Stimulated activated CD4-positive, alpha-beta T cell treated with anti-CD3 and anti-CD28 coated beads, Interleukin-4, amount 100 ng/mL, for 4 hours (primary cell): ENCODE measurements at regions not wholly inside any gene's neighbourhood (a gene's known extent, or its start where the extent isn't known, plus 50 kb on each side); places are given as distances from the start of the nearest gene placed in this dataset.
"Not testable (repeated sequence)": the region's sequence is repeated elsewhere in the genome, so short reads cannot be mapped to it uniquely, and the experiment has no call there.

Source experiments
- DNase-seq, 2 experiments: peaks; one replicate each; pipeline ENCODE4 v3.0.0-alpha.2; 2020

DNA sequence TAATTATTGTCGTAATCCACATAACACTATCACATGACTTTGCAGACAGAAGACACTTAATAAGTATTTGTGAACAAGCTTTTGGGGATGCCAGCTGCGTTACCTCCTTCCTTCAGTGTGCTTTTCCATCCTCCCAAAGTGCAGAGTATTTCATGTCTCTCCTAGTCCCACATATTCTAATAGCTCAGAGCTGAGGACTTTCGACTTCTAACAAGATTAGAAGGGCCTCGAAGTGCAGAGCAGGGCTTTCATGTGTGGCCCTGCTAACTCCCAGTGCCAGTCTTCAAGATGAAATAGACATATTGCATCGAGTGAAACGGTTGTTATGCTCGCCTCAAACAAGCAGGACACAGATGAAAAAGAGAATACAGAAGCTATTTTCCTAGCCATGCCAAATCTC is 125.7 kb upstream of the RNF32 start:
- DNase-seq: no peak

GRCh38 chr7:156511426-156511825 is 129.1 kb upstream of the RNF32 start:
- no peak for DNase-seq

DNA sequence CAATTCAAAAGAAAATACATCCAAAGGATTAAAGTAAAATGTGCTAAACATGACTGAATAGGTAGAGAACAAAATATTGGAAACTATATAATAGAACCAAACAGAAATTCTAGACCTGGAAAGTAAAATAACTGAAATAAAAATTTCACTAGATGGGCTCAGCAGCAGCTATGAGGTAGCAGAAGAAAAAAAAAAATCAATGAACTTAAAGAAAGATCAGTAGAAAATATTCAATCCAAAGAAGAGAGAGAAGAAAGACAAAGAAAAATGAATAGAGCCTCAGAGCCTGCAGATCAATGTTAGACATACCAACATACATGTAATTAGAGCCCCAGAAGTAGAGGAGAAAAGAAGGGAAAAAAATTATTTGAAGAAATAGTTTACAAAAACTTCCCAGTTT is 129.6 kb upstream of the RNF32 start:
- DNase-seq: no peak

DNA sequence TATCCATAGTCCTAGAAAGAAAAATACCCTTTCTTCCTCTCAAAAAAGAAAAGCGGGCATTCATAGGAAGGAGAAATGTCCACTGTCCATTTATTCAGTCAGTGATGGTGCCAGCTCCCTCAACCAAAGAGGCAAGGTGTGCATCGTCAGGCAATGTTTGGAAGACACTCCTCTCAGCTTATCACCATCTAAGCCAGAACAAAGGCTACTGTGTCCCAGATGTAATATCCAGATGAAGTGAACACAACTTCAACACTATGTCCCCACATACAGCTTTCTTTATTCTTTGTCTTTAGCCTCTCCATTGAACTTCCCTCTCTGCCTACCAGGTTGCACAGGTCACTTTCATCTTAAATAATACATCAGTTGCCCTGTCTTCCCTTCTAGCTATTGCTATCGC is 131.4 kb upstream of the RNF32 start:
- no peak for DNase-seq

- no peak for DNase-seq
Observed at GRCh38 chr7:156505876-156506275, 134.7 kb upstream of the RNF32 start.

GRCh38 chr7:156504687-156505545 is 135.7 kb upstream of the RNF32 start:
- DNase-seq: no peak

DNA sequence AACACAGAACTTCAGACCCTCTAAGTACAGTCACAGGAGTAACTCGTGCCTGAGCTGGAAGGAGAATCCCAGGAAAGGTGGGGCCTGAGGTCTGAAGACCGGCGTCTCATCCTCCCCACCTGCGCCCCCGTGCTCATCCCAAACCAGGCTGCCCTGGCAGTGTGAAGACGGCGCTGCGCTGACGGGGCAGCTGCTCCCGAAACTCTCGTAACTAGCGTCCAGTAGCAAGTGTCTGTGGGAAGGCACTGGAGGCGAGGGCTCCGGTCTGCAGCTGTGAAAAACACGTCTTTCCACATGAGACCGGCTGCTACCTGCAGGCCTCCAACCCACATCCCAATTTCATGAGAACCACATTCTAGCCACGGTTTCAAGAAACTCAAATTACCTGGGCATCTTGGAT is 136.6 kb upstream of the RNF32 start:
- DNase-seq: no peak

DNA sequence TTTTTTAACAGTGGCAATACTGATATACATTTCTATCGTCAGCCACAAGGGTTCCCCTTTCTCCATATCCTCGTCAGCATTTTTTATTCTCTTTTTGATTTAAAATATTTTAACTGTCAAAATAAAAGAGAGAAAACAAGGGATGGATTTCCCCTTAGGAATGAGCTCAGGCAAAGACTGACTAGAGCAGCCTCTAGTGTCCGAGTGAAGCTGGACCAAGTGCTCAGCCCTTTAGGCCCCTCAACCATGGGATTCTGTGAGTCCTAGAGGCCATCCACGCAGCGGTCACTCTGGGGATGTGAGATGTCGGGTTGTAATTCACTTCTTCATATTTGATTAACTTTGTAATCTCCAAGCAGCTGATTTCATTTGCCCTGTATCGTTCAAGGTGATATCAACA is 137.4 kb upstream of the RNF32 start:
- DNase-seq: no peak

GRCh38 chr7:156501815-156502214 is 138.8 kb upstream of the RNF32 start:
- DNase-seq: not testable (repeated sequence)

GRCh38 chr7:156499247-156499881 is 141.2 kb upstream of the RNF32 start:
- no peak for DNase-seq

DNA sequence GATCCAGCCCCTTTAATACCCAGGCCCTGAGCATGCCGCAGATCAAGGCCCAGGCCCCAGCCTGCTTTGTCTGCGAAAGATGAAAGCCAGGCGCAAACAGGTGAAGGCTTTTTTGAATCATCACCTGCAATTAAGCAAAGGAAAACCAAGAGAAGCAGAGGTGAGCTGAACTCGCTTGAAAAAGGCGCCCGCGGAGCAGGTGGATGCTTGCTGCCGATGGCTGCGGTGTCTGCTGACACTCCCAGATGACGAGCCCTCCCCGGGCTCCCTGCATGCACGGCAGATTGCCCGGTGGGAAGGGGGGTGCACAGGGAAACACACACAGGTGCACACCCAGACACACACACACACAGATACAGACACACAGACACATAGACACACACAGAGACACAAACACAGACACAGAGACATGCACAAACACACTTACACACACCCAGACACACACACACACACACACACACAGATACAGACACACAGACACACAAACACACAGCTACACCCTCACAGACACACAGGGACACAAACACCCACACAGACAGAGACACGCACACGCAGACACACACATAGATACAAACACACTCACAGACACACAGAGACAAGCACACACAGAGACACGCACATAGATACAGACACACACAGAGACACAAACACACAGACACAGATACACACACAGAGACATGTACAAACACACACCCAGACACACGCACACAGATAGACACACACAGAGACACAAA is 142.6 kb upstream of the RNF32 start:
- no peak for DNase-seq

DNA sequence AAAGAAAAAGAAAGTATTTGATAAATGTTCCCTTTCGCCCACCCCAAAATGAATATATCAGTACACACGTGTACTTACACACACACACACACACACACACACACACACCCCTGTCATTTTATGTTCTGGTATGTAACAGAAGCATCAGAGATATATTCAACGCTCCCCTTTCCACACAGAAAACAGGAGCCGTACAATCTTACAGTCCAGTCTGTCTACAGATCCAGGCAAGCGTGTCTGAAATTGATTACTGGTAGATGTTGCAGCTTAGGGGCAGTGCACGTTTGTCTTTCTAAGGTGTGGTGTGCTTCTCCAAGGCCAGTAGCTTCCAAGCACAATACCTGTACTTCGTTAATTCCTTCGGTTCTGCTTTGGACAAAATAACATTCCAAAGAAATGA is 143.7 kb upstream of the RNF32 start:
- no peak for DNase-seq

GRCh38 chr7:156496363-156496769 is 144.2 kb upstream of the RNF32 start:
- no peak for DNase-seq

- no peak for DNase-seq
Observed at GRCh38 chr7:156494960-156495359, 145.6 kb upstream of the RNF32 start.

- DNase-seq: no peak
Observed at GRCh38 chr7:156493942-156494341, 146.6 kb upstream of the RNF32 start.

- DNase-seq: no peak
Observed at GRCh38 chr7:156492170-156492569, 148.4 kb upstream of the RNF32 start.

DNA sequence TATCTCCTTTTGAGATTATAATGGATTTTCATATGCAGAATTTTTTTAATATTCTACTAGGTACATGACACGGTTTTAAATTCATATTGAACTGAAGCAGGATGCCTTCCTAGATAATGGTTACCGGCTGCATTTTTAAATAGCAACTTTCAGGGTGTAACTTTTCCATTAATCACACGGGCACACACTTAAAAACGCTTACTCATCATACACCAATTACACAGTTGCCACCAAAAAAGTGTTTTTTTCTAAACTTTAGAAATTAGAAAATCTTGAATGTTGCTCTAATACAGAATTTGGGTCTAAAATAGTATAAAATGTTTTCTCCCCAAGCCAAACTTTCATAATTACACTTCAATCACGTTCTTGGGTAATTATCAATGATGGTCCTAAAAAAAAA is 149.1 kb upstream of the RNF32 start:
- DNase-seq: no peak

DNA sequence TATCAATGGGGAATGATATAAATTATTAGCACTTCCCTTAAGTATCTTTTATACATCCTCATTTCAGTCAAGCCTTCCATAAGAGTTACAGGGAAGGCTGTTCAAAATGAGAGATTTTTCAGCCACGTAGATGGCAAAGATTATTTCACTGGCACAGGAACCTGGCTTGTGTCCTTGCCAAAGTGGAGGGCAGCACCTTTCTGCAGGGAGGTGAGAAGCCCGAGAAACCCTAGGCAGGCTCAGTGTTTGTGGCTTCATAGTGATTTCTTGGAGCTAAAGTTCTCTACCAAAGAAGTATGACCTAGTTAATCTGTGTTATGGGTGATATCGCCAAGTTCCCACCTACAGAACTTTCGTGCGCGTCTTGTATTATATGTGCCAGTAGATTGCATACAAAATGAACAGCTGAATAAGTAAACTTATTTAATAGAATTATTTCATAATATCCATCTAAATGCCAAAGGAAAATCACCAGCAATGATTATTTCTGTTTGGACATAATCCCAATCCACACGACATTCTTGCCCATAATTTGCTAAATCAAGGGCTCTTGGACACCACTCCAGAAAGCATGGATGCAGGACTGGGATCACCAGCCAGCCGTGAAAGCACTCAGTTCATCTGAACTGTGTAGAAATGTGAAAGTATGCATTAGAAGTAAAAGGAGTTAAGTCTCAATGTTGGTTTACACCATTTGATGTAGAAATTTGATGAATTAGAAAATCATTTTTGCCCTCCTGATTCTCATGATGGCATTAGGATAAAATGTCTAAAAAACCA is 150.4 kb upstream of the RNF32 start:
- no peak for DNase-seq

DNA sequence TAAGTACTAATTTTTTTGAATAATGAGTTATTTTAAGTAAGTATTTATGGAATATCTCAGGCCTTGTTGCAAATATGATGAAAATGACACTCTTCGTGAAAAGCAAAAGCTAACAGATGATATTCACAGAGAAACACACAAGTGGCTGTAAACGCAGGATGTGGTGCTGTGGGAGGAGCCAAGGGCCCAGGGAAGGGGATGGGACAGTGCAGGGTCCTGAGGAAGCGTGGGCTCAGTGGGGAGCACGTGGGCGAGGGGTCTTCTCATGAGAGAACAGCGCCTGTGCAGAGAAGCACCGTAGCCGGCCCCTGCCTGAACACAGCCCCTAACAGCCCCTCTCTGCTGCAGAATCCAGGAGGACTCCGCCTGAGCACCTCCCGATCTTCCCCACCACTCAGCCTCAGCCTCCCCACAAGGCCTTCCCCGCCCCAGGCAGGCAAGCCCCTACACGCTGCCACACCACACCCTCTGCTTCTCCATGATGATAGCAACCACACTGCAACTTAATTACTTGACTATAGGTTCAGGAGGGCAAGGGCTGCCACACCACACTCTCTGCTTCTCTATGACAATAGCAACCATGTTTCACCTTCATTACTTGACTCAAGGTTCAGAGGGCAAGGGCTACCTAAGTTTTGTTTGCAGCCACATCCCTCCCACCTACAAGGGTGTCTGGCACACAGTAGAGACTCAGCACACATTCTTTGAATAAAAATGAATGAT is 152.6 kb upstream of the RNF32 start:
- no peak for DNase-seq

DNA sequence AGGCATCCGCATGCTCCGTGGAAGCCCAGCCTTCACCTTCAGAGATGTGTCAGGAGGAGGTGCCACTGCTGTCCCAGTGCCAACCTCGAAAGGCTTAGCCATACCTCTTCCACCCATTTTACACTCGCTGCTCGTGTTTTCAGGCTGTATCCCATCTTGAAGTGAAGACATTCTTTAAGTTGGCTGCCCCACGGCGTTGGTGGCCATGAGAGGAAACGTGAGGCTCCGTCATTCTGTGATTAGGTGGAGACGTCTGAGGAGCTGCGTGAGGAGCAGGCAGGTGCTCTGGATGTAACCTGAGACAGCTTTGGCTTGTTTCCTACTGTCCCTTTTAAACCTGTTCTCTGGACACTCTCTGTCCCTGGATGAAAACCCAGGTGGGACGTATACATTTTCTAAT is 159.9 kb upstream of the RNF32 start:
- no peak for DNase-seq

- no peak for DNase-seq
Observed at GRCh38 chr7:156479596-156479995, 161.0 kb upstream of the RNF32 start.

GRCh38 chr7:156478486-156478885 is 162.1 kb upstream of the RNF32 start:
- no peak for DNase-seq
